Thyroid gland (tissue), 4 donors: ENCODE measurements at regions not wholly inside any gene's neighbourhood (a gene's known extent, or its start where the extent isn't known, plus 50 kb on each side); places are given as distances from the start of the nearest gene placed in this dataset.

Source experiments
- POLR2A ChIP-seq, 2 donors: fragments of 450-650 bp; IDR thresholded peaks; one replicate each; pipeline ENCODE4 v1.6.1; 2017; ENCODE audit warnings: antibody characterized with exemption in 2 of 2, mild to moderate bottlenecking in 2 of 2, moderate library complexity in 1 of 2
- TF ChIP-seq, protein P1 (sequence below), 6 experiments: fragments of 200-600 bp in 3 of 6; fragments of 450-650 bp in 3 of 6; sonication (generic) in 3 of 6; IDR thresholded peaks; one replicate each; pipeline ENCODE4 v1.5.1; 2016 to 2019; ENCODE audit warnings: antibody characterized with exemption in 6 of 6, mild to moderate bottlenecking in 2 of 6, inconsistent platforms in 1 of 6, moderate library complexity in 1 of 6

DNA sequence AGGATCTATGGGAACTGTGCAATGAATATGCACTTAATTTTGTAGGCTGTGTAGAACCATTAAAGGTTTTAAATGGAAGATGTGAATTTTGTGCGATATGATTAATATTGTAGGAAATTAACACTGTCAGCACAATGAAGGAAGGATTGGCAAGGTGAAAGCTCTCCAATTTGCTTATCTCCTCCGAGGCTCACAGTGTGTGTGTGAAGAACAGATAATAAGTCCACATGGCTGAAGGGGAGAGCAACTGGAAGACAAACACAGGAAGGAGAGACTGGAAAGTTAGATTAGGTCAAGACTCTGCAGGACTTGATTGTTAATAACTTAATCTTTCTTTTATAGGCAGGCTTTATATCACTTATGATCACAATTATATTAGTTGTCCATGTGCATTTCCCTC is 269.7 kb upstream of the VRK2 start:
- TF ChIP-seq, protein P1, sequence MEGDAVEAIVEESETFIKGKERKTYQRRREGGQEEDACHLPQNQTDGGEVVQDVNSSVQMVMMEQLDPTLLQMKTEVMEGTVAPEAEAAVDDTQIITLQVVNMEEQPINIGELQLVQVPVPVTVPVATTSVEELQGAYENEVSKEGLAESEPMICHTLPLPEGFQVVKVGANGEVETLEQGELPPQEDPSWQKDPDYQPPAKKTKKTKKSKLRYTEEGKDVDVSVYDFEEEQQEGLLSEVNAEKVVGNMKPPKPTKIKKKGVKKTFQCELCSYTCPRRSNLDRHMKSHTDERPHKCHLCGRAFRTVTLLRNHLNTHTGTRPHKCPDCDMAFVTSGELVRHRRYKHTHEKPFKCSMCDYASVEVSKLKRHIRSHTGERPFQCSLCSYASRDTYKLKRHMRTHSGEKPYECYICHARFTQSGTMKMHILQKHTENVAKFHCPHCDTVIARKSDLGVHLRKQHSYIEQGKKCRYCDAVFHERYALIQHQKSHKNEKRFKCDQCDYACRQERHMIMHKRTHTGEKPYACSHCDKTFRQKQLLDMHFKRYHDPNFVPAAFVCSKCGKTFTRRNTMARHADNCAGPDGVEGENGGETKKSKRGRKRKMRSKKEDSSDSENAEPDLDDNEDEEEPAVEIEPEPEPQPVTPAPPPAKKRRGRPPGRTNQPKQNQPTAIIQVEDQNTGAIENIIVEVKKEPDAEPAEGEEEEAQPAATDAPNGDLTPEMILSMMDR (IDR thresholded peaks at IDR 0.05): no peak
- no peak for TF ChIP-seq POLR2A (IDR thresholded peaks at IDR 0.05)
